MV-4-11 (cell line): ENCODE measurements at regions not wholly inside any gene's neighbourhood (a gene's known extent, or its start where the extent isn't known, plus 50 kb on each side); places are given as distances from the start of the nearest gene placed in this dataset.
"Not testable (repeated sequence)": the region's sequence is repeated elsewhere in the genome, so short reads cannot be mapped to it uniquely, and the experiment has no call there.

Experiments
- DNase-seq: peaks from one replicate; lab custom pipeline; 2025; lab: John Stamatoyannopoulos, UW

DNA sequence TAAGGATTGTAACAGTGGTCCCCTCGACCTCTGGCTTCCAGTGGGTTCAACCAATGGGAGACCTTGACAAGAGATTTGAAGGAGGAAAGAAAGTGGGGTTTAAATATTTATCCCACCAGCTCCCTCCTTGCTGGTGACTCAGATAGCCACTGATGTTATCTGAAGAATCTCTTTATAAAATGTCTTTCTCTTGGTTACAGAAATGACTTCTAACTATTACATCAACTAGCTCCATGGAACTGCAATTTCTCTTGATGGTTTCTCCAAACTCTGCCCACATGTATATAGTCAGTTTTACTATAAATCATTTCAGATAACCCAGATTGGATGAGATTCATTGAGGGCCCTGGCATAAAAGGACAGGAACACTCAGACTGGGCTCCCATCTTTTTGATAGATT, 920.2 kb upstream of the SOX9 start:
- no peak for DNase-seq

DNA sequence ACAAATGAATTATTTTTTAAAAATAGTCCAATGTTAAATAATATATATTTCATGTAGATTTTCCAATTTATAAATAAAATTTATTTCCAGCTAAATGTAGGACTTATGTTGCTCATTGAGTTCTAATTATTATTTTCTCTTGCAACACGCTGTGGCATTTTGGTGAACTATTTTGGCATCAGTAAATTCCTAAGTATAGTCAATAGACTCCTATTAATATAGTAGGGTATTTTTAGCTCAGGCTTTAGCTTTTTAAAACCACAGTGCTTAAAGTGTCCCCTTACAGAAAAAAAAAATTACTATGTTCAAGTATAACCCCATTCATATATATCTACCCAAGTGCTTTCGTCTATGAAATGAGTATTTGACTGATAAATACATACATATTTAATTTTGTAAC, 919.2 kb upstream of the SOX9 start:
- DNase-seq: no peak

- no peak for DNase-seq
These were observed 918.4 kb upstream of the SOX9 start for GRCh38 chr17:71202449-71202848.

- no peak for DNase-seq
These were observed 916.9 kb upstream of the SOX9 start for GRCh38 chr17:71203953-71204352.

GRCh38 chr17:71205951-71206350, 914.9 kb upstream of the SOX9 start:
- DNase-seq: not testable (repeated sequence)

- DNase-seq: no peak
These were observed 912.6 kb upstream of the SOX9 start for GRCh38 chr17:71208111-71208704.

- DNase-seq: no peak
These were observed 906.9 kb upstream of the SOX9 start for GRCh38 chr17:71213936-71214335.

GRCh38 chr17:71217769-71218168, 903.1 kb upstream of the SOX9 start:
- DNase-seq: no peak

GRCh38 chr17:71224824-71225575, 895.8 kb upstream of the SOX9 start:
- DNase-seq: no peak

DNA sequence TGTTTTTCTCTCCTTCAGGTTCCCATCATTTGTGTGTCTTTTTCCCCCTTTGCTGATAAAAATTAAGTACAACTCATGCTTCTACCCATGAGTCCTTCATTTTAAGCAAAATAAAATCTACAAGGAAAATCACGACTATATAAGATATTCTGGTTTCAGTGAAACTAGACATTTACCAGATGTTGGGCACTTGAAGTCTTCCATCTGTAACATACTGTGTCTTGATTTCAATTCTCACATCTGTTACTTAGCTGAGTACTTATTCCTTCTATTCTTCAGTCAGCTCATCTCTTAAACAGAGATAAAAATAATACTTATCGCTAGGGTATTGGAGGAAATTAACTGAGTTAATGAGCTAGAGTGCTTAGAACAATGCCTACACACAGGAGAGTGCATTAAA, 893.0 kb upstream of the SOX9 start:
- no peak for DNase-seq

- no peak for DNase-seq
These were observed 891.8 kb upstream of the SOX9 start for GRCh38 chr17:71229070-71229469.

GRCh38 chr17:71232801-71233559, 887.8 kb upstream of the SOX9 start:
- DNase-seq: no peak

DNA sequence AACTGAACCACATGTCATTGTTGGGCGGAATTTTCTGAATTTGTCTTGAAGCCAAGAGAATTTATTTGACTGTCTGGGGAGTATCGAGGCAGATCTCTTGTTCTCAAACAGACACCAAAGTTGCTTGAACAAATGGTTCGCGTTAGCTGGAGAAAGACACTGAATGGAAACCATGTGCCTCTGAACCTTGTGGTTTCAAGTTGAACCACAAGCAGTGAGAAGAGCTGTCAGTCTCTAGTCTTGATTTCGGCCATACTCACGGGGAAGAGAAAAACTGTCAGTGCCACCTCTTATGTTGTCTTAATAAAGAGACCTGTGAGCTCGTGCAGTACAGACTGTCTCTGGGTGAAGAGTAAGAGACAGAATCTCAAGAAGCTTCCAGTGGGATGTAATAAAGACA, 886.5 kb upstream of the SOX9 start:
- DNase-seq: no peak

- DNase-seq: peak; percentile 3
These were observed 882.8 kb upstream of the SOX9 start for GRCh38 chr17:71237903-71238538.

- no peak for DNase-seq
These were observed 873.3 kb upstream of the SOX9 start for GRCh38 chr17:71247441-71248015.

DNA sequence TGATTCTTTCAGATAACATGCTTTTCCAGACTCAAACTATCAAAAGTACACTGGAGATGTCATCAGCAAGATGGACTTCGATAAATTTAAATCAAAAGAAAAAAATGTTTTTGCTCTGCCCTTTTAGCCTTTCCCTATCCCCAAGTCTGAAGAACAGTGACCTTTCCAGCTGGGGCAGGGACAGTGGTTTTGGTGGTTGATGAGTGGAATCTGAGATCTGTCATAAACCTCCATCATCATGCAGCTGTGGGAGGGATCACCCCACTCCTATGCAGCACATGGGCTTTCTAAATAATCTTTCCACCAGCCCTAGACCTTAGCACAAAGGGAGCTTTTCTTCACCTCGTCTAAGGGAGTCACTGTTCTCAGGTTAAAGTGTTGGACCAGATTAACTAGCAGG, 869.5 kb upstream of the SOX9 start:
- DNase-seq: no peak

DNA sequence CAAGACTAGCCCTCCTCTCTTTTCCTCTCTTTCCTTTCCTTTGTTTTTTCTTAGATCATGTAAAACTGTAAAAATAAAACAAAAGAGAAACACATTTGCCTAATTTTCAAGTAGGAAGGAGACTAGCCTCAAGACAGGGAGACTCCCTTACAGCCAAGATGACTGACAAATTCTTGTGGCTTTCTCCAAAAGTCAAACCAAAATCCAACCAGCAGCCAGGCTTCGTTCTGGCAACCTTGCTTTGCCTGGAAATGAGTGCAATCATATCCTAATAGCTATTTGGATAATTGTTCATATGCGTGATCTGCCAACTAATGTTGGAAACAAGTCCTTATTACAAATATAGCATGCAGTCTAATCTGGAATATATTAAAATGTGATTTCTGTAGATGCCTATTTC, 868.9 kb upstream of the SOX9 start:
- DNase-seq: no peak

DNA sequence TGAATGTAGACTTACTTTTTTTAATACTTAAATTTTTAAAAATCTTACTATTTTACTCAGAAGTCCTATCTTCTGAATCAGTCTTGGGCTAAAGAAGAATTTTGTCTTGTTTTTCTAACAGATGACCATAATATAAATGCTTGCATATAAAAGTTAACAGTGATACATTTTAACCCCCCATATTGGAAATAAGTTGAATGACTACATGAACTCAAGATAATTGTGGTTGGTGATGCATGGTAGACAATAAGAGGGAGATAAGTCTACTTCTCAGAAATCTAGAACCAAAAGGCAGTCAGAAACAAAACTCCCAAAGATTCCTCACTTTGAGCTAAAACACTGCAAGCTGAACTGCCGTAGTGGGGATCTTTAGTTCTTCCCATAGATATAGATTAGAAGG, 868.4 kb upstream of the SOX9 start:
- DNase-seq: no peak

DNA sequence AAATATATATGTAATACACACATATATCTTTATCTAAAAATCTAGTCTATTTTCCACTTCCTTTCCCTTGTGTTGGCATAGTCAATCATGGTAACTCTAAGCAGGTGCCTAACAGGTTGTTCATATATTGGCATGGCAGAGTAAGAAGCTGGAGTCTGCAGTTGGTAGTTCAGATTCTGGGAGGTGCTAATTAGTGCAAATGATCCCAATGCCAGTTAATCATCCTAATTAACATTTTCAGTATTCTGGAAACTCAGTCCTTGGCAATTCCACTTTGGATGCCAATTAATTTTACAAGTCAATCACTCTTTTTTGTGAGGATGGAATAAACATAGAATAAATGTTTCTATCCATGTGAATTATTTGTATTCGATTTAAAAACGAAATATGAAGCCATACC, 863.7 kb upstream of the SOX9 start:
- no peak for DNase-seq

DNA sequence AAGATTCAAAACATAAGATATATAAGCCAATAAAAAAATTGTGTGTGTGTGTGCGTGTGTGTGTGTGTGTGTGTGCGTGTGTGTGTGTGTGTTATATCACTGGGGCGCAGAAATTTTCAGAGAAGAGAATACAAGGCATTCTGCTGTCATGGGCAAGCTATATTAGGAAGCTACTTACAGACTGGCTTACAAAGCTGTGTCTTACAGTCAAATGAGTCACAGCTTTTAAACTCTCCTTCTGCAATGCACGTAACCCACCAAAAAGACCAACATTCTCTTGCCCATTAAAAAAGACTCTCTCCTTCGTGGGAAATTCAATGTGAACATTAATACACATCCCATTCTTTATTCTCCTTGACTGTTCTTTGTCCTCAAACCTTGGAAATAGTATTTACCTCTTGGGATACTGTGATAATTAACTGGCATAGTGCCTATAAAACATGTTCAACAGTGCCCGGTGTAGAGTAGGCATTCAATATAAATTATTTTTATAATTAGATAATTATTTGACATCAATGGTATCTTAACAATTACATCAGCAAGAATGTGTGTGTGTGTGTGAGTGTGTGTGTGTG, 860.4 kb upstream of the SOX9 start:
- no peak for DNase-seq

GRCh38 chr17:71262586-71262985, 858.2 kb upstream of the SOX9 start:
- no peak for DNase-seq

GRCh38 chr17:71267668-71268067, 853.2 kb upstream of the SOX9 start:
- DNase-seq: no peak
